IMR-90 (cell line): ENCODE measurements at regions not wholly inside any gene's neighbourhood (a gene's known extent, or its start where the extent isn't known, plus 50 kb on each side); places are given as distances from the start of the nearest gene placed in this dataset.

Experiments
- ATAC-seq: fragments of 200-7000 bp; cut with Tn5 transposase; 2 replicates; pipeline ENCODE4 v1.9.1; 2020; ENCODE audit warnings: low read depth, mild to moderate bottlenecking, moderate library complexity
- BruUV-seq: library from RNA; stranded (reverse); fragments of 400-500 nt; replicated peaks from 2 replicates; lab custom pipeline; 2021; lab: Mats Ljungman, UMichigan
- CTCF ChIA-PET: fragments of 300-600 bp; formaldehyde crosslinking; extraction: SDS; loops from one replicate; lab custom pipeline; 2021; ENCODE audit warnings: antibody characterized with exemption; lab: Yijun Ruan, JAX
- POLR2A ChIA-PET: fragments of 300-600 bp; sonication (Branson Sonifier 250); formaldehyde crosslinking; loops from one replicate; lab custom pipeline; 2022; ENCODE audit warnings: antibody characterized with exemption; ENCODE audit not compliant: unreplicated experiment; lab: Charles Lee
- DNase-seq: peaks from one replicate; pipeline ENCODE4 v3.0.0; 2013
- H2AFZ ChIP-seq: replicated peaks from 2 replicates; pipeline ENCODE3; 2013; ENCODE audit warnings: low read length, mild to moderate bottlenecking; ENCODE audit not compliant: poor library complexity
- H2AK5ac ChIP-seq: 2 replicates; pipeline ENCODE4 v1.6.1; 2013; ENCODE audit warnings: low read depth, low read length, inconsistent platforms
- H2AK9ac ChIP-seq: replicated peaks from 2 replicates; pipeline ENCODE3; 2013; ENCODE audit warnings: mild to moderate bottlenecking, low read depth, low read length, moderate library complexity; ENCODE audit not compliant: poor library complexity
- H2BK120ac ChIP-seq: 2 replicates; pipeline ENCODE4 v1.6.1; 2013; ENCODE audit warnings: low read depth, low read length, inconsistent platforms
- H2BK15ac ChIP-seq: 3 replicates; pipeline ENCODE4 v1.6.1; 2013; ENCODE audit warnings: low read depth, low read length, inconsistent platforms
- H2BK20ac ChIP-seq: 2 replicates; pipeline ENCODE4 v1.6.1; 2013; ENCODE audit warnings: low read depth, mild to moderate bottlenecking, inconsistent platforms, low read length, moderate library complexity
- H2BK5ac ChIP-seq: 2 replicates; pipeline ENCODE4 v1.6.1; 2013; ENCODE audit warnings: mild to moderate bottlenecking, low read depth, low read length, inconsistent platforms; ENCODE audit not compliant: poor library complexity, severe bottlenecking
- H3K14ac ChIP-seq: replicated peaks from 2 replicates; pipeline ENCODE4 v1.6.1; 2013; ENCODE audit warnings: low read depth, low read length, inconsistent platforms
- H3K18ac ChIP-seq: 2 replicates; pipeline ENCODE4 v1.6.1; 2013; ENCODE audit warnings: low read depth, low read length, control low read depth
- H3K23ac ChIP-seq: 2 replicates; pipeline ENCODE4 v1.6.1; 2013; ENCODE audit warnings: low read depth, low read length, inconsistent platforms
- H3K27ac ChIP-seq: 2 replicates; pipeline ENCODE4 v1.5.1; 2013; ENCODE audit warnings: mild to moderate bottlenecking, control low read depth, low read length; ENCODE audit not compliant: insufficient read depth
- H3K27me3 ChIP-seq: 2 replicates; pipeline ENCODE4 v1.6.1; 2013; ENCODE audit warnings: low read length; ENCODE audit not compliant: control insufficient read depth, insufficient read depth
- H3K36me3 ChIP-seq: 2 replicates; pipeline ENCODE4 v1.6.1; 2013; ENCODE audit warnings: low read length, mixed read lengths; ENCODE audit not compliant: control insufficient read depth, insufficient read depth
- H3K4ac ChIP-seq: 2 replicates; pipeline ENCODE4 v1.6.1; 2013; ENCODE audit warnings: low read depth, low read length, inconsistent platforms
- H3K4me1 ChIP-seq: 2 replicates; pipeline ENCODE4 v1.6.1; 2013; ENCODE audit warnings: low read length, mixed read lengths; ENCODE audit not compliant: control insufficient read depth, insufficient read depth
- H3K4me2 ChIP-seq: 2 replicates; pipeline ENCODE4 v1.6.1; 2013; ENCODE audit warnings: low read depth, mild to moderate bottlenecking, control low read depth, low read length, moderate library complexity
- H3K4me3 ChIP-seq: 2 replicates; pipeline ENCODE4 v1.5.1; 2013; ENCODE audit warnings: low read depth, mild to moderate bottlenecking, control low read depth, low read length, moderate library complexity; ENCODE audit not compliant: insufficient read depth
- H3K56ac ChIP-seq: 2 replicates; pipeline ENCODE4 v1.6.1; 2013; ENCODE audit warnings: low read length, inconsistent platforms; ENCODE audit not compliant: insufficient read depth; ENCODE audit errors: extremely low read depth
- H3K79me1 ChIP-seq, 2 experiments: 2 replicates each; pipeline ENCODE4 v1.6.1; 2013; ENCODE audit warnings: low read length in 2 of 2, inconsistent platforms in 1 of 2, low read depth in 1 of 2
- H3K9ac ChIP-seq: 2 replicates; pipeline ENCODE4 v1.6.1; 2013; ENCODE audit warnings: low read depth, low read length, control low read depth
- H3K9me1 ChIP-seq: 2 replicates; pipeline ENCODE4 v1.6.1; 2013; ENCODE audit warnings: low read length, inconsistent platforms; ENCODE audit not compliant: insufficient read depth
- H3K9me3 ChIP-seq: 2 replicates; pipeline ENCODE4 v1.6.1; 2013; ENCODE audit warnings: low read length; ENCODE audit not compliant: control insufficient read depth, insufficient read depth
- H4K20me1 ChIP-seq: 2 replicates; pipeline ENCODE4 v1.6.1; 2013; ENCODE audit warnings: low read length, inconsistent platforms; ENCODE audit not compliant: insufficient read depth
- H4K5ac ChIP-seq: 2 replicates; pipeline ENCODE4 v1.6.1; 2013; ENCODE audit warnings: mild to moderate bottlenecking, low read depth, low read length, control low read depth
- H4K8ac ChIP-seq, 2 experiments: 2 replicates each; pipeline ENCODE4 v1.6.1; 2013; ENCODE audit warnings: low read depth in 2 of 2, low read length in 2 of 2, control low read depth in 1 of 2, inconsistent platforms in 1 of 2
- H4K91ac ChIP-seq: 2 replicates; pipeline ENCODE4 v1.6.1; 2013; ENCODE audit warnings: low read depth, low read length, inconsistent platforms; ENCODE audit not compliant: insufficient read depth
- BHLHE40 ChIP-seq: fragments of 150-350 bp; IDR thresholded peaks from 2 replicates; pipeline ENCODE4 v1.6.1; 2016; ENCODE audit warnings: mild to moderate bottlenecking, low read depth, low read length
- CEBPB ChIP-seq: IDR thresholded peaks from 2 replicates; pipeline ENCODE4 v1.6.1; 2012; ENCODE audit warnings: low read depth, low read length, improper control_type of control experiment
- CHD1 ChIP-seq: IDR thresholded peaks from 2 replicates; pipeline ENCODE4 v1.6.1; 2012; ENCODE audit warnings: low read depth, low read length, improper control_type of control experiment
- CTCF ChIP-seq: conservative IDR thresholded peaks from 2 replicates; pipeline ENCODE4 v1.5.1; 2012; ENCODE audit warnings: mild to moderate bottlenecking, low read depth, low read length, improper control_type of control experiment
- ELK1 ChIP-seq: fragments of 150-350 bp; IDR thresholded peaks from 2 replicates; pipeline ENCODE4 v1.6.1; 2016; ENCODE audit warnings: low read depth, mild to moderate bottlenecking, low read length, moderate library complexity, borderline replicate concordance
- FOS ChIP-seq: fragments of 150-350 bp; IDR thresholded peaks from 2 replicates; pipeline ENCODE4 v1.6.1; 2016; ENCODE audit warnings: low read depth, low read length
- MAFK ChIP-seq: IDR thresholded peaks from 2 replicates; pipeline ENCODE4 v1.6.1; 2012; ENCODE audit warnings: low read depth, low read length, improper control_type of control experiment
- MXI1 ChIP-seq: IDR thresholded peaks from 2 replicates; pipeline ENCODE4 v1.6.1; 2012; ENCODE audit warnings: low read depth, mild to moderate bottlenecking, low read length, moderate library complexity, borderline replicate concordance
- NFE2L2 ChIP-seq: fragments of 150-350 bp; IDR thresholded peaks from 2 replicates; pipeline ENCODE4 v1.6.1; 2016; ENCODE audit warnings: low read depth, mild to moderate bottlenecking, low read length
- POLR2A ChIP-seq: IDR thresholded peaks from 2 replicates; pipeline ENCODE4 v1.6.1; 2012; ENCODE audit warnings: mild to moderate bottlenecking, low read depth, low read length
- RAD21 ChIP-seq: IDR thresholded peaks from 2 replicates; pipeline ENCODE4 v1.6.1; 2012; ENCODE audit warnings: low read length, improper control_type of control experiment
- RCOR1 ChIP-seq: IDR thresholded peaks from 2 replicates; pipeline ENCODE4 v1.6.1; 2012; ENCODE audit warnings: mild to moderate bottlenecking, low read length, improper control_type of control experiment; ENCODE audit not compliant: insufficient replicate concordance
- RFX5 ChIP-seq: IDR thresholded peaks from 2 replicates; pipeline ENCODE4 v1.8.0; 2012; ENCODE audit warnings: low read depth, mild to moderate bottlenecking, low read length, moderate library complexity
- SMC3 ChIP-seq: fragments of 150-350 bp; IDR thresholded peaks from 2 replicates; pipeline ENCODE4 v1.6.1; 2016; ENCODE audit warnings: low read depth, mild to moderate bottlenecking, antibody characterized with exemption, low read length, moderate library complexity
- USF2 ChIP-seq: fragments of 150-350 bp; IDR thresholded peaks from 2 replicates; pipeline ENCODE4 v1.6.1; 2017; ENCODE audit warnings: mild to moderate bottlenecking, antibody characterized with exemption, low read length, low read depth
- WGBS, 2 experiments: methylation state at CpG; one replicate each; pipeline versions ENCODE4 v1.1.5 to v1.1.7; 2013; ENCODE audit warnings: missing lambda C conversion rate in 2 of 2; ENCODE audit not compliant: insufficient read length in 1 of 2; ENCODE audit errors: extremely low coverage in 2 of 2; 5-methylcytosine and 5-hydroxymethylcytosine counted together
- dilution Hi-C: fragments of 300-500 bp; cut with HindIII; formaldehyde crosslinking; loops from one replicate; pipeline ENCODE4 v1.14.3; 2018; ENCODE audit warnings: low sequenced_read_pairs; ENCODE audit not compliant: unreplicated experiment
- in situ Hi-C: fragments of 300-500 bp; cut with MboI; formaldehyde crosslinking; loops from 3 replicates; pipeline ENCODE4 v1.14.3; 2019; ENCODE audit warnings: low sequenced_read_pairs, inconsistent platforms, mixed read lengths
- intact Hi-C: fragments of 100-400 bp; cut with micrococcal nuclease; formaldehyde crosslinking; loops from 2 replicates; pipeline ENCODE4 v1.10.0; 2022

GRCh38 chr14:36028218-36028617, 148.3 kb downstream of the PTCSC3 start:
- H3K27me3 ChIP-seq, result no peaks in the 10 kb centered on the region
- no CpG with 5 or more reads among the region's 4 CpGs for WGBS, 2 experiments
- ChIA-PET CTCF (interaction anchor here (1.4 kb wide), 1 partner anchor 40 kb away, joined by 5 read pairs; no protein-coding TSS in a partner anchor), POLR2A (no interaction called here)
- H2AK9ac ChIP-seq, result no peak overlapping the region
- H3K4me2 ChIP-seq, result no peak overlapping the region
- no peak overlapping the region for H2BK5ac ChIP-seq
- H2BK15ac ChIP-seq, result no peak overlapping the region
- dilution Hi-C loops, result no loop called here
- H2AK5ac ChIP-seq, result no peak overlapping the region
- no peak for TF ChIP-seq CHD1
- TF ChIP-seq POLR2A, result no peak
- TF ChIP-seq RAD21, result no peak
- no peak for TF ChIP-seq BHLHE40
- TF ChIP-seq RFX5, result no peak
- no peak for TF ChIP-seq CEBPB
- no peak for TF ChIP-seq NFE2L2
- no peak for TF ChIP-seq USF2
- no peak for TF ChIP-seq ELK1
- TF ChIP-seq SMC3, result no peak
- no peak for TF ChIP-seq RCOR1
- TF ChIP-seq MXI1, result no peak
- no peak for TF ChIP-seq FOS
- no peak for TF ChIP-seq MAFK
- no peak for TF ChIP-seq CTCF
- no peak overlapping the region for H3K9ac ChIP-seq
- H4K5ac ChIP-seq, result no peak overlapping the region
- H3K23ac ChIP-seq, result no peak overlapping the region
- in situ Hi-C loops, result no loop called here
- no TSS peak for BruUV-seq
- H4K91ac ChIP-seq, result no peak overlapping the region
- H2BK120ac ChIP-seq, result no peak overlapping the region
- no peaks in the 10 kb centered on the region for H3K9me3 ChIP-seq
- ATAC-seq, result no peak
- H3K4me1 ChIP-seq, result no peaks in the 10 kb centered on the region
- H3K4me3 ChIP-seq, result no peak overlapping the region
- DNase-seq, result no peak
- no peak overlapping the region for H3K56ac ChIP-seq
- H2AFZ ChIP-seq, result no peak overlapping the region
- H2BK20ac ChIP-seq, result no peak overlapping the region
- intact Hi-C loops, result no loop called here
- no peak overlapping the region for H3K27ac ChIP-seq
- no peaks in the 10 kb centered on the region for H4K20me1 ChIP-seq
- no peak overlapping the region for H3K14ac ChIP-seq
- H4K8ac ChIP-seq, result no peak overlapping the region
- H3K79me1 ChIP-seq, result no peaks in the 10 kb centered on the region
- H3K18ac ChIP-seq, result no peak overlapping the region
- no peaks in the 10 kb centered on the region for H3K9me1 ChIP-seq
- no peaks in the 10 kb centered on the region for H3K36me3 ChIP-seq
- no peak overlapping the region for H3K4ac ChIP-seq
